Liver (tissue), 1 donor: ENCODE measurements at regions not wholly inside any gene's neighbourhood (a gene's known extent, or its start where the extent isn't known, plus 50 kb on each side); places are given as distances from the start of the nearest gene placed in this dataset.

Experiments
- MAX ChIP-seq: IDR thresholded peaks from 2 replicates; pipeline ENCODE4 v1.6.1; 2016; ENCODE audit warnings: antibody characterized with exemption
- ZBTB33 ChIP-seq: IDR thresholded peaks from 2 replicates; pipeline ENCODE4 v1.6.1; 2016; ENCODE audit warnings: antibody characterized with exemption

GRCh38 chr6:1065986-1066385 lies 245.9 kb upstream of the FOXQ1 start:
- TF ChIP-seq ZBTB33 (no peak), MAX (no peak)
